HEK293 (cell line): ENCODE measurements at regions not wholly inside any gene's neighbourhood (a gene's known extent, or its start where the extent isn't known, plus 50 kb on each side); places are given as distances from the start of the nearest gene placed in this dataset.

ENCODE experiments used
- CTCF ChIA-PET: fragments of 350-600 bp; formaldehyde crosslinking; extraction: SDS; loops from one replicate; lab custom pipeline; 2021; ENCODE audit warnings: antibody characterized with exemption; lab: Yijun Ruan, JAX
- POLR2A ChIA-PET: fragments of 300-600 bp; formaldehyde crosslinking; extraction: SDS; loops from one replicate; lab custom pipeline; 2020; ENCODE audit warnings: antibody characterized with exemption, inconsistent platforms; lab: Yijun Ruan, JAX
- H3K27ac ChIP-seq: fragments of 200-500 bp; sonication (Bioruptor generic); 2 replicates; pipeline ENCODE4 v1.5.1; 2014; ENCODE audit warnings: low read depth, low read length, control low read depth, inconsistent platforms; ENCODE audit errors: extremely low read depth
- H3K36me3 ChIP-seq, 2 experiments: fragments of 200-500 bp in 1 of 2; sonication (Bioruptor generic) in 1 of 2; 1 replicate in 1 of 2; 2 replicates in 1 of 2; pipeline ENCODE4 v1.5.1; 2014 to 2017; ENCODE audit warnings: inconsistent platforms in 2 of 2, low read length in 2 of 2; ENCODE audit not compliant: control insufficient read depth in 2 of 2, insufficient read depth in 1 of 2
- H3K4me1 ChIP-seq: fragments of 200-500 bp; sonication (Bioruptor generic); 2 replicates; pipeline ENCODE4 v1.5.1; 2014; ENCODE audit warnings: mild to moderate bottlenecking, low read length, inconsistent platforms; ENCODE audit not compliant: control insufficient read depth, insufficient read depth
- H3K4me3 ChIP-seq: 2 replicates; pipeline ENCODE4 v1.5.1; 2011; ENCODE audit warnings: low read depth, mild to moderate bottlenecking, control low read depth, low read length, moderate library complexity
- H3K9me3 ChIP-seq: fragments of 200-500 bp; sonication (Bioruptor generic); 2 replicates; pipeline ENCODE4 v1.5.1; 2014; ENCODE audit warnings: low read depth, low read length, inconsistent platforms; ENCODE audit not compliant: control insufficient read depth, insufficient read depth
- BCL11B ChIP-seq: fragments of 450-650 bp; formaldehyde crosslinking; IDR thresholded peaks from 2 replicates; pipeline ENCODE4 v1.5.1; 2016; ENCODE audit warnings: low read depth, missing biosample characterization, missing genetic modification characterization
- KLF9 ChIP-seq: fragments of 450-650 bp; formaldehyde crosslinking; IDR thresholded peaks from 2 replicates; pipeline ENCODE4 v1.5.1; 2016; ENCODE audit warnings: missing biosample characterization, missing genetic modification characterization, low read depth
- ZNF341 ChIP-seq: fragments of 450-650 bp; formaldehyde crosslinking; IDR thresholded peaks from 2 replicates; pipeline ENCODE4; 2016; ENCODE audit warnings: low read depth, missing biosample characterization, missing genetic modification characterization
- ZNF433 ChIP-seq: fragments of 450-650 bp; formaldehyde crosslinking; IDR thresholded peaks from 2 replicates; pipeline ENCODE4 v1.5.1; 2016; ENCODE audit warnings: missing biosample characterization, missing genetic modification characterization, low read depth
- ZNF654 ChIP-seq: fragments of 450-650 bp; formaldehyde crosslinking; IDR thresholded peaks from 2 replicates; pipeline ENCODE4 v1.5.1; 2016; ENCODE audit warnings: low read depth, missing biosample characterization, missing genetic modification characterization
- ZNF660 ChIP-seq: fragments of 450-650 bp; IDR thresholded peaks from 2 replicates; pipeline ENCODE4 v1.5.1; 2018; ENCODE audit warnings: missing biosample characterization, mild to moderate bottlenecking, missing genetic modification characterization
- ZNF791 ChIP-seq: fragments of 450-650 bp; formaldehyde crosslinking; IDR thresholded peaks from 2 replicates; pipeline ENCODE4 v1.5.1; 2016; ENCODE audit warnings: missing biosample characterization, missing genetic modification characterization
- ZSCAN16 ChIP-seq: fragments of 450-650 bp; formaldehyde crosslinking; IDR thresholded peaks from 2 replicates; pipeline ENCODE4 v1.5.1; 2016; ENCODE audit warnings: missing biosample characterization, missing genetic modification characterization
- TF ChIP-seq, protein P1 (sequence below): fragments of 450-650 bp; formaldehyde crosslinking; conservative IDR thresholded peaks from 2 replicates; pipeline ENCODE4 v1.5.1; 2016; ENCODE audit warnings: low read depth, missing biosample characterization, missing genetic modification characterization
- TF ChIP-seq, protein P2 (sequence below): fragments of 450-650 bp; formaldehyde crosslinking; IDR thresholded peaks from 2 replicates; pipeline ENCODE4 v1.5.1; 2016; ENCODE audit warnings: missing biosample characterization, missing genetic modification characterization
- TF ChIP-seq, protein P3 (sequence below): fragments of 450-650 bp; formaldehyde crosslinking; IDR thresholded peaks from 2 replicates; pipeline ENCODE4 v1.5.1; 2017; ENCODE audit warnings: missing biosample characterization, missing genetic modification characterization
- TF ChIP-seq, protein P4 (sequence below): fragments of 450-650 bp; formaldehyde crosslinking; IDR thresholded peaks from 2 replicates; pipeline ENCODE4 v1.5.1; 2017; ENCODE audit warnings: missing biosample characterization, missing genetic modification characterization
- TF ChIP-seq, protein P5 (sequence below): fragments of 450-650 bp; formaldehyde crosslinking; IDR thresholded peaks from 2 replicates; pipeline ENCODE4 v1.5.1; 2017; ENCODE audit warnings: missing biosample characterization, missing genetic modification characterization

DNA sequence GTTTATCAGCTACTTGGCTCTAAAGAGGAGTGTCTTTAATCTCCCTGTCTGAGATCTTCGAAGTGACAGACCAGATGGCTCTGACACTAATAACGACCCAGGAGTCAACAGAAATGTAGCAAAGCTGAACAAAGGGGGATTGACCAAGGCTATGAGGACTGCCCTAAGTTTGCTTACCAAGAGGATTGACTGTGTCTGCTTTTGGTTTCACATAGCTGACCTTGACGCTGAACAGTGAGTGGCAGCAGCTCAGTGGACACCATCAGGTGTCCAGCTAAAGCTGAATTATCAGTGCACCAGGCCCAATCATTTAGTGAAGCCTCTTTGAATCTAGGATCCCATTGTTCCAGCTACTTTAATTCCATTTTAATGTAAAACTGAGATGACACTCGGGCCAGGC, 262.6 kb downstream of the COX7C start:
- TF ChIP-seq ZNF433 (tag by site-specific recombination) (no peak), ZNF791 (tag by site-specific recombination) (no peak), ZSCAN16 (tag by site-specific recombination) (no peak)
- TF ChIP-seq, protein P1, sequence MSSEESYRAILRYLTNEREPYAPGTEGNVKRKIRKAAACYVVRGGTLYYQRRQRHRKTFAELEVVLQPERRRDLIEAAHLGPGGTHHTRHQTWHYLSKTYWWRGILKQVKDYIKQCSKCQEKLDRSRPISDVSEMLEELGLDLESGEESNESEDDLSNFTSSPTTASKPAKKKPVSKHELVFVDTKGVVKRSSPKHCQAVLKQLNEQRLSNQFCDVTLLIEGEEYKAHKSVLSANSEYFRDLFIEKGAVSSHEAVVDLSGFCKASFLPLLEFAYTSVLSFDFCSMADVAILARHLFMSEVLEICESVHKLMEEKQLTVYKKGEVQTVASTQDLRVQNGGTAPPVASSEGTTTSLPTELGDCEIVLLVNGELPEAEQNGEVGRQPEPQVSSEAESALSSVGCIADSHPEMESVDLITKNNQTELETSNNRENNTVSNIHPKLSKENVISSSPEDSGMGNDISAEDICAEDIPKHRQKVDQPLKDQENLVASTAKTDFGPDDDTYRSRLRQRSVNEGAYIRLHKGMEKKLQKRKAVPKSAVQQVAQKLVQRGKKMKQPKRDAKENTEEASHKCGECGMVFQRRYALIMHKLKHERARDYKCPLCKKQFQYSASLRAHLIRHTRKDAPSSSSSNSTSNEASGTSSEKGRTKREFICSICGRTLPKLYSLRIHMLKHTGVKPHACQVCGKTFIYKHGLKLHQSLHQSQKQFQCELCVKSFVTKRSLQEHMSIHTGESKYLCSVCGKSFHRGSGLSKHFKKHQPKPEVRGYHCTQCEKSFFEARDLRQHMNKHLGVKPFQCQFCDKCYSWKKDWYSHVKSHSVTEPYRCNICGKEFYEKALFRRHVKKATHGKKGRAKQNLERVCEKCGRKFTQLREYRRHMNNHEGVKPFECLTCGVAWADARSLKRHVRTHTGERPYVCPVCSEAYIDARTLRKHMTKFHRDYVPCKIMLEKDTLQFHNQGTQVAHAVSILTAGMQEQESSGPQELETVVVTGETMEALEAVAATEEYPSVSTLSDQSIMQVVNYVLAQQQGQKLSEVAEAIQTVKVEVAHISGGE (tag by site-specific recombination) = no peak
- TF ChIP-seq, all 188 proteins: peak for 0
- H3K27ac ChIP-seq = no peak overlapping the region
- H3K9me3 ChIP-seq = no peaks in the 10 kb centered on the region
- H3K4me3 ChIP-seq = no peak overlapping the region
- H3K36me3 ChIP-seq = no peaks in the 10 kb centered on the region
- H3K4me1 ChIP-seq = no peaks in the 10 kb centered on the region
- ChIA-PET POLR2A (interaction anchor here (0.8 kb wide), 1 partner anchor 86 kb away, joined by 3 read pairs; no protein-coding TSS in a partner anchor), CTCF (interaction anchor here (0.6 to 3.6 kb wide), 26 partner anchors 8 to 1813 kb away, joined by 3 to 81 read pairs (median 3); no protein-coding TSS in a partner anchor)

DNA sequence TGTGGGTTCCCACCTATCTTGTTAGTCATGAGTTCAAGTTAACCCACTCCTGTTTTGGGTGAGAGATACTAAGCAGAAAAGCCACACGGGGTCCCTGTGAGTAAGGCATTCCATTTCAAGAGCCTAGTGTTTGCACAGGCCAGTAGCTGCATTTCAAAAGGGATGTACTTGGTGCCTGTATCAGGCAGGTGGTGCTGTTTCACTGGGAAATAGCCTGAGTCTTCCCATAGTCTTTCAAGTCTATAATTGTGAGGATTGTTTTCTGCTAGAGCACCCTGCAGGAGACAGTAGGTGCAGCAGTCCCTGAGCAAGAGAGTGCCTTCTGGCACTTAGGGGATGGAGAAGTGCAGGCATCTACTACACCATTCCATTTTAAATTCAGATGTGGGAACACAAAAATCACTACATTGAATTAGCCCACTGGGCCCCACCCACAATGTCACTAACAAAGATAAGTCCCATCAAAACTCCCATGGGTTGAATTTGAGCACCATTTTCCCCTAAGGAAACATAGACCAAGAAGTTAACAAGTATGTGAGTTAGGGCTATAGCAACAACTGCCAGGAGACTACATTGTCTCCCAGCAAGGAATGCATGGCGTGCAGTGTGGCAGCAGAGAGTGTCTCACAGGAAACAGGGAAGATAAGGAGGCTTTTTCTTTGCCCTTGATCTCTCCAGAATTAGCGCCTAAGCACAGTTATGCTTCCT, 263.2 kb downstream of the COX7C start:
- ChIA-PET POLR2A (interaction anchor here (0.8 kb wide), 1 partner anchor 86 kb away, joined by 3 read pairs; no protein-coding TSS in a partner anchor), CTCF (interaction anchor here (0.6 to 3.6 kb wide), 24 partner anchors 9 to 1533 kb away, joined by 3 to 81 read pairs (median 3); no protein-coding TSS in a partner anchor)
- no peak overlapping the region for H3K4me3 ChIP-seq
- TF ChIP-seq, protein P2, sequence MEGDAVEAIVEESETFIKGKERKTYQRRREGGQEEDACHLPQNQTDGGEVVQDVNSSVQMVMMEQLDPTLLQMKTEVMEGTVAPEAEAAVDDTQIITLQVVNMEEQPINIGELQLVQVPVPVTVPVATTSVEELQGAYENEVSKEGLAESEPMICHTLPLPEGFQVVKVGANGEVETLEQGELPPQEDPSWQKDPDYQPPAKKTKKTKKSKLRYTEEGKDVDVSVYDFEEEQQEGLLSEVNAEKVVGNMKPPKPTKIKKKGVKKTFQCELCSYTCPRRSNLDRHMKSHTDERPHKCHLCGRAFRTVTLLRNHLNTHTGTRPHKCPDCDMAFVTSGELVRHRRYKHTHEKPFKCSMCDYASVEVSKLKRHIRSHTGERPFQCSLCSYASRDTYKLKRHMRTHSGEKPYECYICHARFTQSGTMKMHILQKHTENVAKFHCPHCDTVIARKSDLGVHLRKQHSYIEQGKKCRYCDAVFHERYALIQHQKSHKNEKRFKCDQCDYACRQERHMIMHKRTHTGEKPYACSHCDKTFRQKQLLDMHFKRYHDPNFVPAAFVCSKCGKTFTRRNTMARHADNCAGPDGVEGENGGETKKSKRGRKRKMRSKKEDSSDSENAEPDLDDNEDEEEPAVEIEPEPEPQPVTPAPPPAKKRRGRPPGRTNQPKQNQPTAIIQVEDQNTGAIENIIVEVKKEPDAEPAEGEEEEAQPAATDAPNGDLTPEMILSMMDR = peak; percentile 28; the same call in 1 of the 2 replicates
- TF ChIP-seq, protein P3, sequence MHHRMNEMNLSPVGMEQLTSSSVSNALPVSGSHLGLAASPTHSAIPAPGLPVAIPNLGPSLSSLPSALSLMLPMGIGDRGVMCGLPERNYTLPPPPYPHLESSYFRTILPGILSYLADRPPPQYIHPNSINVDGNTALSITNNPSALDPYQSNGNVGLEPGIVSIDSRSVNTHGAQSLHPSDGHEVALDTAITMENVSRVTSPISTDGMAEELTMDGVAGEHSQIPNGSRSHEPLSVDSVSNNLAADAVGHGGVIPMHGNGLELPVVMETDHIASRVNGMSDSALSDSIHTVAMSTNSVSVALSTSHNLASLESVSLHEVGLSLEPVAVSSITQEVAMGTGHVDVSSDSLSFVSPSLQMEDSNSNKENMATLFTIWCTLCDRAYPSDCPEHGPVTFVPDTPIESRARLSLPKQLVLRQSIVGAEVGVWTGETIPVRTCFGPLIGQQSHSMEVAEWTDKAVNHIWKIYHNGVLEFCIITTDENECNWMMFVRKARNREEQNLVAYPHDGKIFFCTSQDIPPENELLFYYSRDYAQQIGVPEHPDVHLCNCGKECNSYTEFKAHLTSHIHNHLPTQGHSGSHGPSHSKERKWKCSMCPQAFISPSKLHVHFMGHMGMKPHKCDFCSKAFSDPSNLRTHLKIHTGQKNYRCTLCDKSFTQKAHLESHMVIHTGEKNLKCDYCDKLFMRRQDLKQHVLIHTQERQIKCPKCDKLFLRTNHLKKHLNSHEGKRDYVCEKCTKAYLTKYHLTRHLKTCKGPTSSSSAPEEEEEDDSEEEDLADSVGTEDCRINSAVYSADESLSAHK (tag by site-specific recombination) = no peak
- 0 out of 2 replicates have a peak, but pooled peaks have one; percentile 9 for TF ChIP-seq ZNF341
- TF ChIP-seq ZNF654 = peak; percentile 88
- TF ChIP-seq ZNF660 (tag by site-specific recombination) = 0 out of 2 replicates have a peak, but pooled peaks have one; percentile 15
- H3K36me3 ChIP-seq = no peaks in the 10 kb centered on the region
- H3K4me1 ChIP-seq = no peaks in the 10 kb centered on the region
- H3K27ac ChIP-seq = no peak overlapping the region
- H3K9me3 ChIP-seq = no peaks in the 10 kb centered on the region

DNA sequence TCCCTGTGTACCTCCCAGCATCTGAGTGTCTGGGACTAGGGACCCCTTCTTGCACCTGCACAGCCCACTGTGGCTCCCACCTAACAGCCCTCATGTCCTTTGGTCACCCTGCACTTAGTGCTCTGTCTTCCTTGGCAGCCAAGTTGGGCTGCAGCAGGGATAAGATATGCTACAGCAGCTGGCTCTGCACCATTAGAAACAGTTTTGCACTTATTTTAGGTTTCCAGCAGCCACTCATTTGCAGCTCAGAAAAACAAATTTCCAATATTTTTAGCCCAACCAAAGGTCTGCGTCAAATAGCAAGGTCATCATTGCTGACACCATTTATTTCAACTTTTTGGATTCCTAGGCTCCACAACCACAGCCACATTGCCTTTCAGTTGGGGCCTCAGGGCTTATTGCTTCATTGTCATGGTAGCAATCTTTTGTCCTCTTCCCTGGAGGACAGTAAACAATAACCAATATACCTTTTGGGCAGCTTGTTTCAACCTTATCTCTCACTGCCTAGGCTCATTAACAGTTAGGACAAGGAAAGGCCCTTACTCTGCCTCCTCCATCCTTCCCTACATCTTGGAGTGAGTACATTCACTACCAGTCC, 263.9 kb downstream of the COX7C start:
- Histone ChIP-seq H3K27ac (no peak overlapping the region), H3K36me3 (no peaks in the 10 kb centered on the region), H3K4me1 (no peaks in the 10 kb centered on the region), H3K9me3 (no peaks in the 10 kb centered on the region), H3K4me3 (no peak overlapping the region)
- POLR2A ChIA-PET = no interaction called here
- CTCF ChIA-PET = interaction anchor here (0.8 to 3.6 kb wide), 3 partner anchors 87 to 519 kb away, joined by 3 to 81 read pairs (median 4); no protein-coding TSS in a partner anchor
- no peak for TF ChIP-seq KLF9 (tag by site-specific recombination)
- TF ChIP-seq, protein P4, sequence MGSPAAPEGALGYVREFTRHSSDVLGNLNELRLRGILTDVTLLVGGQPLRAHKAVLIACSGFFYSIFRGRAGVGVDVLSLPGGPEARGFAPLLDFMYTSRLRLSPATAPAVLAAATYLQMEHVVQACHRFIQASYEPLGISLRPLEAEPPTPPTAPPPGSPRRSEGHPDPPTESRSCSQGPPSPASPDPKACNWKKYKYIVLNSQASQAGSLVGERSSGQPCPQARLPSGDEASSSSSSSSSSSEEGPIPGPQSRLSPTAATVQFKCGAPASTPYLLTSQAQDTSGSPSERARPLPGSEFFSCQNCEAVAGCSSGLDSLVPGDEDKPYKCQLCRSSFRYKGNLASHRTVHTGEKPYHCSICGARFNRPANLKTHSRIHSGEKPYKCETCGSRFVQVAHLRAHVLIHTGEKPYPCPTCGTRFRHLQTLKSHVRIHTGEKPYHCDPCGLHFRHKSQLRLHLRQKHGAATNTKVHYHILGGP = no peak
- TF ChIP-seq, protein P5, sequence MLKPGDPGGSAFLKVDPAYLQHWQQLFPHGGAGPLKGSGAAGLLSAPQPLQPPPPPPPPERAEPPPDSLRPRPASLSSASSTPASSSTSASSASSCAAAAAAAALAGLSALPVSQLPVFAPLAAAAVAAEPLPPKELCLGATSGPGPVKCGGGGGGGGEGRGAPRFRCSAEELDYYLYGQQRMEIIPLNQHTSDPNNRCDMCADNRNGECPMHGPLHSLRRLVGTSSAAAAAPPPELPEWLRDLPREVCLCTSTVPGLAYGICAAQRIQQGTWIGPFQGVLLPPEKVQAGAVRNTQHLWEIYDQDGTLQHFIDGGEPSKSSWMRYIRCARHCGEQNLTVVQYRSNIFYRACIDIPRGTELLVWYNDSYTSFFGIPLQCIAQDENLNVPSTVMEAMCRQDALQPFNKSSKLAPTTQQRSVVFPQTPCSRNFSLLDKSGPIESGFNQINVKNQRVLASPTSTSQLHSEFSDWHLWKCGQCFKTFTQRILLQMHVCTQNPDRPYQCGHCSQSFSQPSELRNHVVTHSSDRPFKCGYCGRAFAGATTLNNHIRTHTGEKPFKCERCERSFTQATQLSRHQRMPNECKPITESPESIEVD (tag by site-specific recombination) = no peak
- TF ChIP-seq BCL11B (tag by site-specific recombination) = no peak
- no peak for TF ChIP-seq ZNF341
